ENCODE measurements at regions not wholly inside any gene's neighbourhood (a gene's known extent, or its start where the extent isn't known, plus 50 kb on each side); places are given as distances from the start of the nearest gene placed in this dataset.

GRCh38 chr5:51556833-51557232, 173.6 kb downstream of the ISL1 start:
- no CpG with 5 or more reads among the region's 4 CpGs for WGBS (ENCODE audit: insufficient coverage)
- H3K9me3 ChIP-seq (replicated peaks; ENCODE audit: control insufficient read depth, low read depth, low read length) = no peaks in the 10 kb centered on the region

GRCh38 chr5:51558682-51559081, 175.4 kb downstream of the ISL1 start:
- Histone ChIP-seq H3K27me3 (ENCODE audit: control insufficient read depth, insufficient read depth, low read length) (no peaks in the 10 kb centered on the region), H3K9me3 (replicated peaks; ENCODE audit: control insufficient read depth, low read depth, low read length) (no peaks in the 10 kb centered on the region), H3K27ac (ENCODE audit: low read length) (no peak overlapping the region), H3K36me3 (ENCODE audit: control insufficient read depth, insufficient read depth, low read length) (no peaks in the 10 kb centered on the region), H3K4me1 (ENCODE audit: control insufficient read depth, insufficient read depth, low read length) (no peaks in the 10 kb centered on the region), H3K4me3 (ENCODE audit: low read length) (no peak overlapping the region)
- no peak for DNase-seq
- no CpG with 5 or more reads among the region's 1 CpG for WGBS (ENCODE audit: insufficient coverage)

More at GRCh38 chr5:51556833-51557232, 173.6 kb downstream of the ISL1 start:
- Histone ChIP-seq H3K4me3 (ENCODE audit: low read length) (no peak overlapping the region), H3K4me1 (ENCODE audit: control insufficient read depth, insufficient read depth, low read length) (no peaks in the 10 kb centered on the region), H3K27me3 (ENCODE audit: control insufficient read depth, insufficient read depth, low read length) (no peaks in the 10 kb centered on the region), H3K27ac (ENCODE audit: low read length) (no peak overlapping the region), H3K36me3 (ENCODE audit: control insufficient read depth, insufficient read depth, low read length) (no peaks in the 10 kb centered on the region)
- DNase-seq = no peak

- Histone ChIP-seq H3K36me3 (ENCODE audit: control insufficient read depth, insufficient read depth, low read length) (no peaks in the 10 kb centered on the region), H3K4me1 (ENCODE audit: control insufficient read depth, insufficient read depth, low read length) (no peaks in the 10 kb centered on the region), H3K9me3 (replicated peaks; ENCODE audit: control insufficient read depth, low read depth, low read length) (no peaks in the 10 kb centered on the region), H3K27me3 (ENCODE audit: control insufficient read depth, insufficient read depth, low read length) (no peaks in the 10 kb centered on the region), H3K27ac (ENCODE audit: low read length) (no peak overlapping the region), H3K4me3 (ENCODE audit: low read length) (no peak overlapping the region)
- no CpG with 5 or more reads among the region's 2 CpGs for WGBS (ENCODE audit: insufficient coverage)
- DNase-seq = no peak
These were observed 176.1 kb downstream of the ISL1 start for GRCh38 chr5:51559339-51559738.

- Histone ChIP-seq H3K9me3 (replicated peaks; ENCODE audit: control insufficient read depth, low read depth, low read length) (no peaks in the 10 kb centered on the region), H3K27ac (ENCODE audit: low read length) (no peak overlapping the region), H3K36me3 (ENCODE audit: control insufficient read depth, insufficient read depth, low read length) (no peaks in the 10 kb centered on the region), H3K27me3 (ENCODE audit: control insufficient read depth, insufficient read depth, low read length) (no peaks in the 10 kb centered on the region), H3K4me1 (ENCODE audit: control insufficient read depth, insufficient read depth, low read length) (no peaks in the 10 kb centered on the region), H3K4me3 (ENCODE audit: low read length) (no peak overlapping the region)
- DNase-seq = no peak
- WGBS (ENCODE audit: insufficient coverage) = no CpG with 5 or more reads among the region's 2 CpGs
These were observed 176.8 kb downstream of the ISL1 start for GRCh38 chr5:51559921-51560658.

GRCh38 chr5:51566953-51567352, 183.7 kb downstream of the ISL1 start:
- Histone ChIP-seq H3K4me3 (ENCODE audit: low read length) (no peak overlapping the region), H3K27ac (ENCODE audit: low read length) (no peak overlapping the region), H3K36me3 (ENCODE audit: control insufficient read depth, insufficient read depth, low read length) (no peaks in the 10 kb centered on the region), H3K27me3 (ENCODE audit: control insufficient read depth, insufficient read depth, low read length) (no peaks in the 10 kb centered on the region), H3K9me3 (replicated peaks; ENCODE audit: control insufficient read depth, low read depth, low read length) (no peaks in the 10 kb centered on the region), H3K4me1 (ENCODE audit: control insufficient read depth, insufficient read depth, low read length) (no peaks in the 10 kb centered on the region)
- no peak for DNase-seq
- no CpG with 5 or more reads among the region's 1 CpG for WGBS (ENCODE audit: insufficient coverage)

GRCh38 chr5:51567636-51568035, 184.4 kb downstream of the ISL1 start:
- Histone ChIP-seq H3K36me3 (ENCODE audit: control insufficient read depth, insufficient read depth, low read length) (no peaks in the 10 kb centered on the region), H3K27ac (ENCODE audit: low read length) (no peak overlapping the region), H3K9me3 (replicated peaks; ENCODE audit: control insufficient read depth, low read depth, low read length) (no peaks in the 10 kb centered on the region), H3K27me3 (ENCODE audit: control insufficient read depth, insufficient read depth, low read length) (no peaks in the 10 kb centered on the region), H3K4me3 (ENCODE audit: low read length) (no peak overlapping the region), H3K4me1 (ENCODE audit: control insufficient read depth, insufficient read depth, low read length) (no peaks in the 10 kb centered on the region)
- DNase-seq = no peak

GRCh38 chr5:51573835-51574234, 190.6 kb downstream of the ISL1 start:
- Histone ChIP-seq H3K4me3 (ENCODE audit: low read length) (no peak overlapping the region), H3K36me3 (ENCODE audit: control insufficient read depth, insufficient read depth, low read length) (no peaks in the 10 kb centered on the region), H3K27me3 (ENCODE audit: control insufficient read depth, insufficient read depth, low read length) (no peaks in the 10 kb centered on the region), H3K27ac (ENCODE audit: low read length) (no peak overlapping the region), H3K4me1 (ENCODE audit: control insufficient read depth, insufficient read depth, low read length) (no peaks in the 10 kb centered on the region), H3K9me3 (replicated peaks; ENCODE audit: control insufficient read depth, low read depth, low read length) (no peaks in the 10 kb centered on the region)
- no CpG with 5 or more reads among the region's 5 CpGs for WGBS (ENCODE audit: insufficient coverage)
- no peak for DNase-seq

GRCh38 chr5:51582871-51583394, 199.7 kb downstream of the ISL1 start:
- Histone ChIP-seq H3K4me3 (ENCODE audit: low read length) (no peak overlapping the region), H3K4me1 (ENCODE audit: control insufficient read depth, insufficient read depth, low read length) (no peaks in the 10 kb centered on the region), H3K27ac (ENCODE audit: low read length) (no peak overlapping the region), H3K36me3 (ENCODE audit: control insufficient read depth, insufficient read depth, low read length) (no peaks in the 10 kb centered on the region), H3K9me3 (replicated peaks; ENCODE audit: control insufficient read depth, low read depth, low read length) (no peaks in the 10 kb centered on the region), H3K27me3 (ENCODE audit: control insufficient read depth, insufficient read depth, low read length) (no peaks in the 10 kb centered on the region)
- no CpG with 5 or more reads among the region's 3 CpGs for WGBS (ENCODE audit: insufficient coverage)
- no peak for DNase-seq

GRCh38 chr5:51598026-51598425, 214.8 kb downstream of the ISL1 start:
- no peaks in the 10 kb centered on the region for H3K4me1 ChIP-seq (ENCODE audit: control insufficient read depth, insufficient read depth, low read length)
- no peak overlapping the region for H3K4me3 ChIP-seq (ENCODE audit: low read length)
- H3K27ac ChIP-seq (ENCODE audit: low read length) = no peak overlapping the region
- H3K27me3 ChIP-seq (ENCODE audit: control insufficient read depth, insufficient read depth, low read length) = no peaks in the 10 kb centered on the region
- no peak for DNase-seq
- H3K36me3 ChIP-seq (ENCODE audit: control insufficient read depth, insufficient read depth, low read length) = no peaks in the 10 kb centered on the region
- WGBS (ENCODE audit: insufficient coverage) = no CpG with 5 or more reads among the region's 2 CpGs
- no peaks in the 10 kb centered on the region for H3K9me3 ChIP-seq (replicated peaks; ENCODE audit: control insufficient read depth, low read depth, low read length)

GRCh38 chr5:51599587-51599986, 216.3 kb downstream of the ISL1 start:
- peak; percentile 10 for DNase-seq
- WGBS (ENCODE audit: insufficient coverage) = no CpG with 5 or more reads among the region's 1 CpG
- no peaks in the 10 kb centered on the region for H3K4me1 ChIP-seq (ENCODE audit: control insufficient read depth, insufficient read depth, low read length)

GRCh38 chr5:51604324-51604723, 221.1 kb downstream of the ISL1 start:
- no CpG with 5 or more reads among the region's 1 CpG for WGBS (ENCODE audit: insufficient coverage)
- no peaks in the 10 kb centered on the region for H3K9me3 ChIP-seq (replicated peaks; ENCODE audit: control insufficient read depth, low read depth, low read length)
- H3K36me3 ChIP-seq (ENCODE audit: control insufficient read depth, insufficient read depth, low read length) = no peaks in the 10 kb centered on the region
- no peaks in the 10 kb centered on the region for H3K27me3 ChIP-seq (ENCODE audit: control insufficient read depth, insufficient read depth, low read length)
- H3K4me1 ChIP-seq (ENCODE audit: control insufficient read depth, insufficient read depth, low read length) = no peaks in the 10 kb centered on the region
- H3K27ac ChIP-seq (ENCODE audit: low read length) = no peak overlapping the region
- no peak for DNase-seq
- H3K4me3 ChIP-seq (ENCODE audit: low read length) = no peak overlapping the region

More at GRCh38 chr5:51599587-51599986, 216.3 kb downstream of the ISL1 start:
- no peak overlapping the region for H3K27ac ChIP-seq (ENCODE audit: low read length)
- no peaks in the 10 kb centered on the region for H3K9me3 ChIP-seq (replicated peaks; ENCODE audit: control insufficient read depth, low read depth, low read length)
- H3K4me3 ChIP-seq (ENCODE audit: low read length) = no peak overlapping the region
- no peaks in the 10 kb centered on the region for H3K27me3 ChIP-seq (ENCODE audit: control insufficient read depth, insufficient read depth, low read length)
- H3K36me3 ChIP-seq (ENCODE audit: control insufficient read depth, insufficient read depth, low read length) = no peaks in the 10 kb centered on the region
